Astrocyte of the spinal cord (primary cell): ENCODE measurements at regions not wholly inside any gene's neighbourhood (a gene's known extent, or its start where the extent isn't known, plus 50 kb on each side); places are given as distances from the start of the nearest gene placed in this dataset.

Source experiments
- DNase-seq: peaks from one replicate; pipeline ENCODE4 v3.0.0; 2011; ENCODE audit warnings: low read depth, low spot score
- H3K4me3 ChIP-seq: 2 replicates; pipeline ENCODE4 v1.5.1; 2011; ENCODE audit warnings: low read depth, mild to moderate bottlenecking, low read length, moderate library complexity
- CTCF ChIP-seq: IDR thresholded peaks from 2 replicates; pipeline ENCODE4 v1.5.1; 2012; ENCODE audit warnings: low read depth, mild to moderate bottlenecking, low read length, inconsistent platforms
- in situ Hi-C: cut with HindIII; loops from 2 replicates; pipeline ENCODE4 v1.10.0; 2017; ENCODE audit warnings: low sequenced_read_pairs

GRCh38 chr2:193467276-193467987 is 1272.7 kb upstream of the TMEFF2 start:
- no peak overlapping the region for H3K4me3 ChIP-seq
- no peak for DNase-seq
- TF ChIP-seq CTCF, result no peak
- in situ Hi-C loops, result no loop called here

DNA sequence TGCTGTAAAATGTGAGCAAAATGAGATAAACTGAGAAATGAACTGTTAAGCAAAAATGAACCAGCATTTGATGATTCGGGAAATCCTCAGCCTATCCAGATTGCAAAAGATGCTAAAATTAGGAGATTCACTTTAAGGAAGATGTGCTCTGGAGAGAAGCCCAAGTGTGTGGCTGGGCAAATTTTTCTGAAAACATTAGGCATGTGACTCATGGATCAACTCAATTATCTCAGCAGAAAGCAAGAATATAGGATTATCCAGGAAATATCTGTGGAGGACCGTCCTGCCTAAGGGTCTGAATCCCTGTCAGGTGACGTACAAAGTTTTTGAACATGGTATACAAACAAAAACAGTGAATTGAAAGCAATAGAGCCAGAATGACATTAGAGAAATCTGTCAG is 1268.3 kb upstream of the TMEFF2 start:
- H3K4me3 ChIP-seq, result no peak overlapping the region
- no peak for TF ChIP-seq CTCF
- in situ Hi-C loops, result no loop called here
- no peak for DNase-seq

DNA sequence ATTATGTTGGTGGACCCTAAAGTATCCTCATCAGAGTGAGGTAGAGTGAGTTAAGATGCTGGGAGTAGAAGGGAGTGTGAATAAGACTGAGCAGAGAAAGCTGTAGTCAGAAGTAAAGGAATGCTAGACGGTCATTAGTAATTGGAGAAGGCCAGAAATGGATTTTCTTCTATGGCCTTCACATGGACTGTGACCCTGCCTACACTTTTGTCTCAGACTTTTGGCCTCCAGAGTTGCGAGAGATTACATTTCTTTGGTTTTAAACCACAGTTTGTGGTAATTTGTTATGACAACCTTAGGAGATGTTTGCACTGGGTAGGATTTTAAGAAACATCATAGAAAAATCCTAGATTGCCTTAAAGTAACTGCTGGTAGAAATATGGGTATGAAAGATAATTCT is 1267.7 kb upstream of the TMEFF2 start:
- H3K4me3 ChIP-seq, result no peak overlapping the region
- in situ Hi-C loops, result no loop called here
- DNase-seq, result peak; percentile 23
- TF ChIP-seq CTCF, result no peak

GRCh38 chr2:193461431-193461934 is 1266.8 kb upstream of the TMEFF2 start:
- no peak for DNase-seq
- in situ Hi-C loops, result no loop called here
- no peak for TF ChIP-seq CTCF
- no peak overlapping the region for H3K4me3 ChIP-seq

DNA sequence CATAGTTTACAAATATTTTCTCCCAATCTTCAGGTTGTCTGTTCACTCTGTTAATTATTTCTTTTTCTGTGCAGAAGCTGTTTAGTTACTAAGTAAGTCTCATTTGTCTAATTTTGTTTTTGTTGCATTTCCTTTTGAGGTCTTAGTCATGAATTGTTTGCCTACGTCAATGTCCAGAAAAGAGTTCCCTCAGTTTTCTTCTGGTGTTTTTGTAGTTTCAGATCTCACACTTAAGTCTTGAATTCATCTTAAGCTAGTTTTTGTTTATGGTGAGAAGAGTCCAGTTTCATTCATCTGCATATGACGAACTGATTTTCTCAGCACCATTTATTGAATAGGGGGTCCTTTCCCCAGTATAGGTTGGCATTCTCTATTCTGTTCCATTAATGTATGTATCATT is 1252.2 kb upstream of the TMEFF2 start:
- in situ Hi-C loops, result no loop called here
- no peak for TF ChIP-seq CTCF
- DNase-seq, result no peak
- no peak overlapping the region for H3K4me3 ChIP-seq

DNA sequence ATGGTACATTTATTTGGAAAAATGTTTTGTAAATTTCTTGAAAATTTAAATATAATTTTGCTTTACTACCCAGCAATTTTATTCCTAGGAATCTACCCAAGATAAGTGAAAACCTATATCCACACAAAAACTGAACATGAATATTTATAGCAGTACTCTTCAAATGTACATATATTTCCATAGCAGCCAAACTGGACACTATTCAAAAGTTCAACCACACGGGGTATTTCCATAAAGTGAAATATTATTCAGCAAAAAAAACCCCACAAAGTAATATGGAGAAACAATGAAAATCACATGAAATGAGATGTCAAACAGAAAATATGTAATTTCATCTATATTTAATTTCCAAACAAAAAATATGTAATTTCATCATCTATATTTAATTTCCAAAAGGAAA is 1247.6 kb upstream of the TMEFF2 start:
- no peak overlapping the region for H3K4me3 ChIP-seq
- TF ChIP-seq CTCF, result no peak
- in situ Hi-C loops, result no loop called here
- DNase-seq, result no peak
